H1 (cell line): ENCODE measurements at regions not wholly inside any gene's neighbourhood (a gene's known extent, or its start where the extent isn't known, plus 50 kb on each side); places are given as distances from the start of the nearest gene placed in this dataset.

Experiments
- CTCF ChIA-PET: fragments of 300-600 bp; sonication (Branson Sonifier 250); formaldehyde crosslinking; loops from one replicate; lab custom pipeline; 2021; ENCODE audit not compliant: partially characterized antibody; lab: Charles Lee
- POLR2A ChIA-PET: fragments of 300-600 bp; sonication (Branson Sonifier 250); formaldehyde crosslinking; loops from one replicate; lab custom pipeline; 2021; ENCODE audit warnings: inconsistent platforms; ENCODE audit not compliant: partially characterized antibody; lab: Charles Lee
- DNase-seq, 2 experiments: peaks; one replicate each; pipeline versions ENCODE4 v3.0.0 to v3.0.0-alpha.2; 2010 to 2022; ENCODE audit warnings: low spot score in 2 of 2, low read depth in 1 of 2, mixed read lengths in 1 of 2
- FAIRE-seq: peaks from 2 replicates; lab custom pipeline; 2011; peaks lifted over from hg19 to GRCh38; lab: Jason Lieb, UNC
- H2AFZ ChIP-seq: 2 replicates; pipeline ENCODE4 v1.8.1; 2012; ENCODE audit warnings: low read length, inconsistent platforms
- H2AK5ac ChIP-seq: 2 replicates; pipeline ENCODE4 v1.6.1; 2013; ENCODE audit warnings: low read depth, low read length
- H2BK120ac ChIP-seq: replicated peaks from 2 replicates; pipeline ENCODE3; 2013; ENCODE audit warnings: low read depth, low read length, inconsistent platforms
- H2BK12ac ChIP-seq: 2 replicates; pipeline ENCODE4 v1.6.1; 2013; ENCODE audit warnings: low read depth, low read length
- H2BK15ac ChIP-seq: 2 replicates; pipeline ENCODE4 v1.6.1; 2013; ENCODE audit warnings: low read length
- H2BK20ac ChIP-seq: 2 replicates; pipeline ENCODE4 v1.6.1; 2013; ENCODE audit warnings: low read length
- H2BK5ac ChIP-seq: 2 replicates; pipeline ENCODE4 v1.6.1; 2013; ENCODE audit warnings: low read depth, low read length
- H3K14ac ChIP-seq: 2 replicates; pipeline ENCODE4 v1.6.1; 2013; ENCODE audit warnings: inconsistent platforms; ENCODE audit not compliant: insufficient read length
- H3K18ac ChIP-seq: 2 replicates; pipeline ENCODE4 v1.6.1; 2013; ENCODE audit warnings: low read length; ENCODE audit errors: extremely low read depth
- H3K23ac ChIP-seq: 2 replicates; pipeline ENCODE4 v1.6.1; 2013; ENCODE audit warnings: inconsistent platforms; ENCODE audit not compliant: insufficient read length
- H3K23me2 ChIP-seq: 2 replicates; pipeline ENCODE4 v1.6.1; 2013; ENCODE audit warnings: low read depth, low read length
- H3K27ac ChIP-seq: 2 replicates; pipeline ENCODE4 v1.6.1; 2011; ENCODE audit warnings: low read depth, low read length, inconsistent platforms
- H3K27me3 ChIP-seq, 4 experiments: replicated peaks in 1 of 4; 1 replicate in 1 of 4; 2 replicates in 3 of 4; pipeline versions ENCODE4 v1.6.1 to v1.8.1; 2011 to 2013; ENCODE audit warnings: low read length in 3 of 4, mild to moderate bottlenecking in 3 of 4, inconsistent platforms in 2 of 4, mixed read lengths in 2 of 4, moderate library complexity in 1 of 4; ENCODE audit not compliant: control insufficient read depth in 3 of 4, insufficient read depth in 3 of 4; ENCODE audit errors: extremely low read depth in 1 of 4
- H3K36me3 ChIP-seq, 4 experiments: 2 replicates each; pipeline versions ENCODE4 v1.6.1 to v1.8.1; 2011 to 2013; ENCODE audit warnings: mild to moderate bottlenecking in 4 of 4, low read length in 3 of 4, moderate library complexity in 2 of 4, control low read depth in 1 of 4, inconsistent platforms in 1 of 4; ENCODE audit not compliant: insufficient read depth in 4 of 4, control insufficient read depth in 2 of 4
- H3K4ac ChIP-seq: replicated peaks from 2 replicates; pipeline ENCODE3; 2013; ENCODE audit warnings: low read length, low read depth, mixed read lengths, inconsistent platforms; ENCODE audit not compliant: insufficient read length
- H3K4me1 ChIP-seq, 4 experiments: replicated peaks in 1 of 4; 1 replicate in 1 of 4; 2 replicates in 3 of 4; pipeline versions ENCODE4 v1.6.1 to v1.8.1; 2011 to 2013; ENCODE audit warnings: low read length in 3 of 4, inconsistent platforms in 2 of 4, mixed read lengths in 1 of 4; ENCODE audit not compliant: insufficient read depth in 4 of 4, control insufficient read depth in 3 of 4
- H3K4me2 ChIP-seq, 2 experiments: 2 replicates each; pipeline versions ENCODE4 v1.6.1 to v1.8.1; 2011 to 2013; ENCODE audit warnings: low read depth in 2 of 2, low read length in 2 of 2, control low read depth in 1 of 2, inconsistent platforms in 1 of 2, mild to moderate bottlenecking in 1 of 2; ENCODE audit not compliant: insufficient read depth in 1 of 2
- H3K4me3 ChIP-seq, 4 experiments: fragments of 200-600, 300-600 bp in 1 of 4; sonication (generic), shearing (Covaris generic), sonication (Bioruptor Twin) in 1 of 4; 2 replicates each; pipeline versions ENCODE4 v1.5.1 to v1.8.1; 2011 to 2016; ENCODE audit warnings: low read length in 4 of 4, low read depth in 3 of 4, control low read depth in 2 of 4, inconsistent platforms in 2 of 4, mild to moderate bottlenecking in 2 of 4, mixed read lengths in 1 of 4, moderate library complexity in 1 of 4; ENCODE audit not compliant: insufficient read depth in 2 of 4; ENCODE audit errors: extremely low read depth in 1 of 4
- H3K56ac ChIP-seq: replicated peaks from 2 replicates; pipeline ENCODE3; 2013; ENCODE audit warnings: low read depth, mild to moderate bottlenecking, mixed read lengths, low read length, inconsistent platforms; ENCODE audit not compliant: insufficient read length
- H3K79me1 ChIP-seq: 2 replicates; pipeline ENCODE4 v1.6.1; 2013; ENCODE audit warnings: low read depth, low read length, control low read depth
- H3K79me2 ChIP-seq, 2 experiments: 2 replicates each; pipeline versions ENCODE4 v1.6.1 to v1.8.1; 2012 to 2013; ENCODE audit warnings: low read length in 2 of 2, mild to moderate bottlenecking in 2 of 2, inconsistent platforms in 1 of 2; ENCODE audit not compliant: insufficient read depth in 2 of 2, control insufficient read depth in 1 of 2
- H3K9ac ChIP-seq, 4 experiments: replicated peaks in 1 of 4; 1 replicate in 1 of 4; 2 replicates in 3 of 4; pipeline versions ENCODE4 v1.6.1 to v1.8.1; 2011 to 2013; ENCODE audit warnings: low read depth in 3 of 4, low read length in 3 of 4, control low read depth in 2 of 4, mild to moderate bottlenecking in 2 of 4, moderate library complexity in 2 of 4, inconsistent platforms in 1 of 4; ENCODE audit errors: extremely low read depth in 1 of 4
- H3K9me3 ChIP-seq, 2 experiments: 2 replicates each; pipeline versions ENCODE4 v1.6.1 to v1.8.1; 2012 to 2013; ENCODE audit warnings: mild to moderate bottlenecking in 2 of 2, moderate library complexity in 2 of 2, control low read depth in 1 of 2, inconsistent platforms in 1 of 2, low read depth in 1 of 2, low read length in 1 of 2, mixed read lengths in 1 of 2; ENCODE audit not compliant: insufficient read depth in 2 of 2
- H4K20me1 ChIP-seq, 2 experiments: replicated peaks in 1 of 2; 2 replicates each; pipeline versions ENCODE3 to v1.8.1; 2011 to 2013; ENCODE audit warnings: inconsistent platforms in 2 of 2, low read length in 2 of 2, mild to moderate bottlenecking in 1 of 2; ENCODE audit not compliant: insufficient read depth in 2 of 2, control insufficient read depth in 1 of 2
- H4K5ac ChIP-seq: 2 replicates; pipeline ENCODE4 v1.6.1; 2013; ENCODE audit warnings: low read length, low read depth, mixed read lengths, inconsistent platforms; ENCODE audit not compliant: insufficient read length
- H4K8ac ChIP-seq: 2 replicates; pipeline ENCODE4 v1.8.0; 2013; ENCODE audit warnings: mild to moderate bottlenecking, moderate library complexity, low read length, inconsistent platforms; ENCODE audit not compliant: insufficient read depth; ENCODE audit errors: extremely low read depth
- H4K91ac ChIP-seq: replicated peaks from 2 replicates; pipeline ENCODE3; 2013; ENCODE audit warnings: low read length, mixed read lengths, inconsistent platforms; ENCODE audit not compliant: insufficient read length
- ASH2L ChIP-seq: fragments of 200-600, 300-600 bp; sonication (generic); IDR thresholded peaks from one replicate; pipeline ENCODE4 v1.7.1; 2017; ENCODE audit warnings: low read length
- CTCF ChIP-seq, 3 experiments: IDR thresholded peaks; 1 replicate in 2 of 3; 2 replicates in 1 of 3; pipeline versions ENCODE4 v1.5.1 to v1.6.1; 2011; ENCODE audit warnings: low read length in 3 of 3, mild to moderate bottlenecking in 3 of 3, inconsistent platforms in 2 of 3, low read depth in 1 of 3, moderate library complexity in 1 of 3; ENCODE audit not compliant: insufficient read depth in 1 of 3; ENCODE audit errors: control extremely low read depth in 1 of 3
- EZH2 ChIP-seq: fragments of 200-600 bp; sonication (generic); IDR thresholded peaks from 2 replicates; pipeline ENCODE4 v1.7.1; 2012; ENCODE audit warnings: low read depth, mild to moderate bottlenecking, moderate library complexity, low read length, inconsistent platforms; ENCODE audit not compliant: severe bottlenecking
- JUN ChIP-seq: IDR thresholded peaks from 2 replicates; pipeline ENCODE4 v1.6.1; 2011; ENCODE audit warnings: low read depth, mild to moderate bottlenecking, improper control_type of control experiment, low read length
- KDM1A ChIP-seq: fragments of 200-600, 300-600 bp; sonication (generic); IDR thresholded peaks from 2 replicates; pipeline ENCODE4 v1.7.1; 2016; ENCODE audit warnings: mild to moderate bottlenecking, low read length, borderline replicate concordance
- RAD21 ChIP-seq, 2 experiments: IDR thresholded peaks in 1 of 2; conservative IDR thresholded peaks in 1 of 2; 2 replicates each; pipeline ENCODE4 v1.6.1; 2011; ENCODE audit warnings: low read depth in 2 of 2, low read length in 2 of 2, improper control_type of control experiment in 1 of 2, inconsistent platforms in 1 of 2, mild to moderate bottlenecking in 1 of 2, moderate library complexity in 1 of 2
- RBBP5 ChIP-seq: IDR thresholded peaks from 2 replicates; pipeline ENCODE4 v1.7.1; 2012; ENCODE audit warnings: low read depth, mild to moderate bottlenecking, inconsistent platforms, low read length, moderate library complexity, borderline replicate concordance
- RXRA ChIP-seq: IDR thresholded peaks from 2 replicates; pipeline ENCODE4 v1.6.1; 2011; ENCODE audit warnings: low read depth, mild to moderate bottlenecking, low read length, moderate library complexity; ENCODE audit not compliant: insufficient read depth
- SUZ12 ChIP-seq: fragments of 200-600 bp; sonication (generic); IDR thresholded peaks from 2 replicates; pipeline ENCODE4 v1.6.1; 2012; ENCODE audit warnings: mild to moderate bottlenecking, inconsistent platforms, low read length, moderate library complexity, mixed read lengths
- TCF12 ChIP-seq: IDR thresholded peaks from 2 replicates; pipeline ENCODE4 v1.6.1; 2011; ENCODE audit warnings: low read depth, mild to moderate bottlenecking, low read length
- whole genome bisulfite sequencing, 2 experiments: shearing (Covaris generic) in 1 of 2; methylation state at CpG; one replicate each; pipeline versions ENCODE4 v1.1.6 to v1.1.7; 2013 to 2015; ENCODE audit warnings: low lambda C conversion rate in 2 of 2, mixed read lengths in 2 of 2, inconsistent platforms in 1 of 2, low coverage in 1 of 2, missing lambda C conversion rate in 1 of 2; ENCODE audit not compliant: insufficient replicate concordance in 2 of 2, insufficient coverage in 1 of 2, insufficient read length in 1 of 2; ENCODE audit errors: extremely low coverage in 1 of 2, missing lambda C conversion rate in 1 of 2; 5-methylcytosine and 5-hydroxymethylcytosine counted together

- Histone ChIP-seq H3K23ac (no peak overlapping the region), H2BK15ac (no peak overlapping the region), H3K27ac (no peak overlapping the region), H3K9ac (no peak overlapping the region), H4K5ac (no peak overlapping the region), H3K4me2 (no peak overlapping the region), H2AFZ (no peak overlapping the region), H3K56ac (no peak overlapping the region), H2BK20ac (no peak overlapping the region), H3K9me3 (no peaks in the 10 kb centered on the region), H3K79me2 (no peaks in the 10 kb centered on the region), H3K79me1 (no peaks in the 10 kb centered on the region), H3K4me1 (peaks cover 0 to 3% (median 0%) of the 10 kb centered on the region in 4 experiments; a peak in 1 of 7 replicates), H3K23me2 (no peaks in the 10 kb centered on the region), H3K4ac (no peak overlapping the region), H4K91ac (no peak overlapping the region), H2AK5ac (no peak overlapping the region), H4K20me1 (no peaks in the 10 kb centered on the region), H3K36me3 (no peaks in the 10 kb centered on the region), H3K18ac (no peak overlapping the region), H3K4me3 (no peak overlapping the region), H3K27me3 (no peaks in the 10 kb centered on the region), H2BK5ac (no peak overlapping the region), H2BK12ac (no peak overlapping the region), H2BK120ac (no peak overlapping the region), H3K14ac (no peak overlapping the region), H4K8ac (no peak overlapping the region)
- DNase-seq, result no peak
- ChIA-PET POLR2A (no interaction called here), CTCF (interaction anchor here (0.6 to 1.3 kb wide), 8 partner anchors 12 to 405 kb away, joined by 3 to 5 read pairs (median 3); no protein-coding TSS in a partner anchor)
- FAIRE-seq, result no peak
- 68% methylated on average over 4 of the region's 4 CpGs; no CpG with 5 or more reads in 1 of the 2 experiments for WGBS, 2 experiments
- TF ChIP-seq CTCF (IDR thresholded peaks at IDR 0.05; ENCODE audit: control extremely low read depth in 1 of 3, insufficient read depth in 1 of 3, low read depth in 1 of 3, low read length in 3 of 3), result peak in 2 of 3 experiments; percentile 3 to 9; a peak in 2 of 4 replicates
- TF ChIP-seq EZH2, result no peak
- TF ChIP-seq RBBP5, result no peak
- TF ChIP-seq SUZ12, result no peak
- no peak for TF ChIP-seq KDM1A
- no peak for TF ChIP-seq RXRA
- TF ChIP-seq JUN, result no peak
- no peak for TF ChIP-seq TCF12
- no peak for TF ChIP-seq ASH2L
- TF ChIP-seq RAD21 (IDR thresholded peaks at IDR 0.05 in 1 of 2, conservative IDR thresholded peaks at IDR 0.05 in 1 of 2; ENCODE audit: low read depth in 2 of 2, low read length in 2 of 2), result peak; percentile 28 to 48
Measured at GRCh38 chr20:1734269-1734858, 76.8 kb upstream of the SIRPG start.
